ENCODE measurements at regions not wholly inside any gene's neighbourhood (a gene's known extent, or its start where the extent isn't known, plus 50 kb on each side); places are given as distances from the start of the nearest gene placed in this dataset.
"Not testable (repeated sequence)": the region's sequence is repeated elsewhere in the genome, so short reads cannot be mapped to it uniquely, and the experiment has no call there.

DNA sequence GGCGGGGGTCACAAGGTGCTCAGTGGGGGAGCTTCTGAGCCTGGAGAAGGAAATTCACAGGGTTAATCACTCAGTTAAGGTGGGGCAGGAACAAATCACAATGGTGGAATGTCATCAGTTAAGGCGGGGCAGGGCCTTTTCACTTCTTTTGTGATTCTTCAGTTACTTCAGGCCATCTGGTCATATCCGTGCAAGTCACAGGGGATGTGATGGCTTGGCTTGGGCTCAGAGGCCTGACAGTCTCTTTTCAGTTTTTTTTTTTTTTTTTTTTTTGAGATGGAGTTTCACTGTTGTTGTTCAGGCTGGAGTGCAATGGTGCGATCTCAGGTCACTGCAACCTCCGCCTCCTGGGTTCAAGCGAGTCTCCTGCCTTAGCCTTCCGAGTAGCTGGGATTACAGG lies 499.4 kb downstream of the PCDH11X start:
- TF ChIP-seq, protein P1, sequence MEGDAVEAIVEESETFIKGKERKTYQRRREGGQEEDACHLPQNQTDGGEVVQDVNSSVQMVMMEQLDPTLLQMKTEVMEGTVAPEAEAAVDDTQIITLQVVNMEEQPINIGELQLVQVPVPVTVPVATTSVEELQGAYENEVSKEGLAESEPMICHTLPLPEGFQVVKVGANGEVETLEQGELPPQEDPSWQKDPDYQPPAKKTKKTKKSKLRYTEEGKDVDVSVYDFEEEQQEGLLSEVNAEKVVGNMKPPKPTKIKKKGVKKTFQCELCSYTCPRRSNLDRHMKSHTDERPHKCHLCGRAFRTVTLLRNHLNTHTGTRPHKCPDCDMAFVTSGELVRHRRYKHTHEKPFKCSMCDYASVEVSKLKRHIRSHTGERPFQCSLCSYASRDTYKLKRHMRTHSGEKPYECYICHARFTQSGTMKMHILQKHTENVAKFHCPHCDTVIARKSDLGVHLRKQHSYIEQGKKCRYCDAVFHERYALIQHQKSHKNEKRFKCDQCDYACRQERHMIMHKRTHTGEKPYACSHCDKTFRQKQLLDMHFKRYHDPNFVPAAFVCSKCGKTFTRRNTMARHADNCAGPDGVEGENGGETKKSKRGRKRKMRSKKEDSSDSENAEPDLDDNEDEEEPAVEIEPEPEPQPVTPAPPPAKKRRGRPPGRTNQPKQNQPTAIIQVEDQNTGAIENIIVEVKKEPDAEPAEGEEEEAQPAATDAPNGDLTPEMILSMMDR (conservative IDR thresholded peaks at IDR 0.05; ENCODE audit: low read depth, low read length) = not testable (repeated sequence)
- TF ChIP-seq EZH2 (IDR thresholded peaks at IDR 0.05; ENCODE audit: borderline replicate concordance, low read depth, low read length, poor library complexity, severe bottlenecking) = not testable (repeated sequence)

Data from A673 (cell line).